ENCODE measurements at regions not wholly inside any gene's neighbourhood (a gene's known extent, or its start where the extent isn't known, plus 50 kb on each side); places are given as distances from the start of the nearest gene placed in this dataset.

GRCh38 chr14:96638041-96638855 is 136.1 kb downstream of the PAPOLA start:
- no peak for DNase-seq

DNA sequence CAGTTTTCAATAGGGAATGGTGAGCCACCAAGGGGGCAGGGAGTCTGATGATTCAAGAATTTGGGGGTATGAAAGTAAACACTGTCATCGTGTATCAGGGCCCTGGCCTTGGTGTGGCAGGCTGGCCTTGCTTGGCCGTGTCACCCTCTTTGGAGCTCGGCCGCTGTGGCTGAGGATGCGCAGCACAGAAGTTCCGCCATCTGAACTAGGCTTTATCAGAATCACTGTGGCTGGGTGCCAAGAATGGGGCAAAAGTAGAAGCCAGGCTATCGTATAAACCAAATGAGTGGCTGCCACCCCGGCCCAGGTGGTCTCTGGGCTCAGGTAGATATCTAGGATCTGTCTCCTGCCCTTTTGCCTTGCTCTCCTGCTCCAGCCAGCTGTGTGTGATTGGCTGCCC is 137.4 kb downstream of the PAPOLA start:
- no peak for DNase-seq

- no peak for DNase-seq
Observed at GRCh38 chr14:96648506-96649326, 146.5 kb downstream of the PAPOLA start.

DNA sequence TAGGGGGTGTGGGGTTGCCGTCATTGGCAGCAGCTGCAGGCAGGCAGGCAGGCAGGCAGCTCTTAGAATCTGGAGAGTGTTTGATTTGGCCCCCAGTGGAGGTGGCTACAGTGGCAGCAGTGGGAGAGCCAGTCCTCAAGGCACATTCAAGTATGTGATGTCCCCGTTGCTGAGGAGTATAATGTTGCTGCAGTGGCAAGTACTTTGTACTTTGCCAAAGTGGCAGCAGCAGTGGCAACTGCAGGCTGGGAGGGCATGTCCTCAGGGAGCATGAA is 147.1 kb downstream of the PAPOLA start:
- no peak for DNase-seq

- DNase-seq = no peak
Observed at GRCh38 chr14:96653597-96653996, 143.6 kb upstream of the VRK1 start.

DNA sequence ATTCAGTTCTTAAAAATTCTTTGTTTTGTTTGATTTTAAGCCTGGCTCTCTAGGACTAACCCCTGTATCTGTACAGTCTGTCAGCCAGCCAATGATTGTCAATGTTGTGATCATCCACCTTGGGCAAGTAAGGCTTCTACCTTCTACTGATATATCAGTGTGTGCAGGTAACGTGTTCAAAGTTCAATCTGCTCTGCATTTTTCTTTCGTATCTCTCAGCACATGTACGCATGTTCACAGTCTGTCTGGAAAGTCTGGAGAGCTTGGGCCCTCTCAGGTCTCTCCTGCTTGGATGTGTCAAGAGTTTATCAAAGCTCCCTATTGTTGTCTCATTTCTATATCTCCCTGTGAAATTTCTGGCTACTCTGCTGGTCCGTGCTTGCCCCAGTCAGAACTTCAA is 138.6 kb upstream of the VRK1 start:
- DNase-seq = no peak

DNA sequence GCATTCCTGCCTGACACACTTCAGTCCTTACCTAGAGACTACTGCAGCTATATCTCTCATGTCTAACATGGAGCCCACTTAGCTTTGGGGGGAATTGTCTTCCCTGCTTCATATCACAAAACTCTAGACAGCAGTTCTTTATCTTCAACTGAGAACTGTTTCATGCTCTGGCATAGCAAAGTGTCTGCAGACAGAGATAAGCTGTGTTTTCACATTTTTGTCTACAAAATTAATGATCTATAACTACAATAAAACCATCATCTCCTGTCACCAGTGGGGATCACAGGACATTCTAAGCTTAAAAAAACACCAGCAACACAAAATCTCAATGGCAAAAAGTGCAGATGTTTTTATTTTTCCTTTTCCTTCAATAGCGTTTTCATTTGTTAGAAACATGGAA is 137.1 kb upstream of the VRK1 start:
- DNase-seq = no peak

- DNase-seq = no peak
Observed at GRCh38 chr14:96660667-96661066, 136.5 kb upstream of the VRK1 start.

DNA sequence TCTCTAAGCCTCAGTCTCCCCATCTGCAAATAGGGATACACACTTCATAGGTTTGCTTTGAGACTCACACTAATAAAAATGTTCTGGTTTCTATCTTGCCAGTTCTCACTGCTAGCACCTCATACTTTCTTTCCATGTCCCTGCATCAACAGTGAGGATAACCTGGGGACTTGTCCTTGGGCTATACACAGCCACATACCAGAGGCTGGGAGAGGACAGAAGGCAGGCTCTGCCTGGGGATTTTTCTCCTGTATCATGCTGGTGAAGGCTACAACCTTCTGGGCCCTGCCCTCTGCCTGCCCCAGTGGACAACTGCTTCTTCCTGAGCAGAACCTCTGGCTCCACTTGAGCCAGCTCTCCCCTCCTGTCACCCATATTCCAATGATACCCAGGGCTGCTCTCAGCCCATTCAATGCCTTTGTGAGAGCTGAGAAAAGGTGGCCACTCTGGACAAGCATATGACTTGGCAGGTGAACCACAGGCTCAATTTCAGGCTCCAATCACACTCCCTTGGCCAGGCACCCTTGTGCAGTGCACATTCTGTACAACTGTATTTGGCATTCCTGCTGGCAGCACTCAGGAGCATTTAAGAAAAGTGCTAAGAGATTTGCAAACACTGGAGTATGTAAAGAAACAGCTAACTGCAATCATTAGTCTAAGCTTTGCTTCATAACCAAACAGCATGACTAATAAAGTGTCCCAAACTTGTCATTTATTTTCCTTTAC is 135.8 kb upstream of the VRK1 start:
- DNase-seq = no peak

DNA sequence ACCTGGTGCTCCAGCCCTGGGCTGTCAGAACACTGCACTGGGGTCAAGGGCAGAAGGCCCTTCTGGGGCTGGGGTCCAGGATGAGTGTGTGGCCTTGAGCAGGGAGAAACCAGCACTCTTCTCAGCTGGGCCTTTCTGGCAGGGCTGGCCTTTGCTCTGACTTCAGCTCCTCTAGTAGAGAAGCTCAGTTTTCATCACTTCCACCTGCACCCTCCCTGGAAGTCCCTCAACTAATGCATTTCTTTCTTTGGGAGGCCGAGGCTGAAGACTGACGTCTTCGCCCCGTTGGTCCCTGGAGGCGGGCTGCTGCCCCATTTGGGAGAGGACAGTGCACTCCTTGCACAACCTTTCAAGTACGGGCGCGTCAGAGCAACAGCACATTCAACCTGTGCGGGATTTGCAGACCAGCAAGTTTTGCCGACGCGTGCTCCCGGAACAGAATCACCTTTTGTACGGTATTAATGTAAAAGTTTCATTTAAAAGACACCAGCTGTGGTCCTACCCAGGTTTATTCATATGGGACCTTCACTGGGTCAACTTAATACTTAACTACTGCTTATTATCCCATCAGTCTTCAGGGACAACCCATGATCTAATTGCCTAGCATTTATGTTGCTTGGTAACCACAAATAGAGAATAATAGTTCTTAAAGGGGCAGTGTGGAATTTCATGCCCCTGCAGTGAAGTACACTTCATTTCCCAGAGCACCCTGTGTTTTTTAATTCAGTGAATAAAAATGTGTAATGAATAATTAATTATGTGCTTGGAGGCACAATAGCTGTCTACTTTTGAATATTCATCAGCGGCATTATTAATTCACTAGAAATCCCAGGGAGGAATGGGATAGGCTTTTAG is 134.8 kb upstream of the VRK1 start:
- DNase-seq = peak; percentile 33

DNA sequence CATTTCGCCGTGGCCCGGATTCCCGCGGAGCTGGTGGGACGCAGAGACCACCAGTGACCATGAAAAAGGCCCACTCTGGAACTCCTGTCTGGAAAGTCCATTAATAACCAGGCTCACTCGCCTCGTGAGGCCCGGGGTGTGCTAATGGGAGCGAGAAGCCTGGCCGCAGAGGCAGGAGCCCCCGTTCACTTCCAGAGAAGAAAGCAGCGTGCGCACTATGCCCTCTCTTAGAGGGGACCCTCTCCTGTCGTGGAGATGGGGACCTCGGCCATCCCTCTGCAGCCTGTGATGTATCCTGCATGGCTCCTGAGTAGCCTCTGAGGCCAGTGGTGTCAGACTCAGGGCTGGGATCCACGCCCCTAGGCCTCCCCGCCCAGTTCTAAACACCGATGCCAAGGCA is 134.1 kb upstream of the VRK1 start:
- no peak for DNase-seq

GRCh38 chr14:96663491-96664067 is 133.6 kb upstream of the VRK1 start:
- DNase-seq = no peak

- no peak for DNase-seq
Observed at GRCh38 chr14:96666088-96666487, 131.1 kb upstream of the VRK1 start.

DNA sequence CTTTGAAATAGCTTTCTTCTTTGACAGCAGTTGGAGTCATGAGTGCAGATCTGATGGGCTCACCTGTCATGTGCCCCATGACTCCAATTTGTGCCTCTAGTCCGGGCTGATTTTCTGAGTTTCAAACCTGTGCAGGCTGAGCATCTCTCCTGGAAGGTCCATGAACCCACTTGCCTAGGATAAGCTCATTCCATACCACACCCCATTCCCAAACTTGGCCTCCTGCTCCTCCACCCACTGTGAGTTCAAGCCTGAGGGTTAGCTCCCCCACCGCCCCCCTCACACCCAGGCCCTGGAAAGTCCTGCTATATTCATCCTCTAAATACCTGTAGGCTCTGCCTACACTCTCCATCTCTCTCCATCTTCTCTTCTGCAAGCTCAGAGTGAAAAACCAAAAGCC is 126.8 kb upstream of the VRK1 start:
- no peak for DNase-seq

DNA sequence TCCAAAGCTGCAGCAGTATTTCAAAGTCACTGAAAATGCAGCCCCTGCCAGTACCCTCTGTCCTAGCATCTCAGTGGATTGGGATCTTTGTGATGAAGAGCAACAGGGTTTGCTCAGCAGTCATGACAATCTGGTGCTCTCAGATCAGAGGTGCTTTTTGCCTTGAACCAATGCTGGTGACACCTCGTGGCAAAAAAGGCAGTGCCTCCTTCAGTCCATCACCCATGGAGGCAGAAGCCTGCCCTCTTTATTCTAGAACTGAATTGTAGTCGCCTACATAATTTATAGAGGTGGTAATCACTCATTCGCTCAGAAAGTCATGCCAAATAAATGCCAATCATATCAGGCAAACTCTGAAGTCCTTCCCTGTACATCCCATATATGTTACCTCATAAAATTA is 126.0 kb upstream of the VRK1 start:
- DNase-seq = no peak

GRCh38 chr14:96673706-96674105 is 123.5 kb upstream of the VRK1 start:
- no peak for DNase-seq

DNA sequence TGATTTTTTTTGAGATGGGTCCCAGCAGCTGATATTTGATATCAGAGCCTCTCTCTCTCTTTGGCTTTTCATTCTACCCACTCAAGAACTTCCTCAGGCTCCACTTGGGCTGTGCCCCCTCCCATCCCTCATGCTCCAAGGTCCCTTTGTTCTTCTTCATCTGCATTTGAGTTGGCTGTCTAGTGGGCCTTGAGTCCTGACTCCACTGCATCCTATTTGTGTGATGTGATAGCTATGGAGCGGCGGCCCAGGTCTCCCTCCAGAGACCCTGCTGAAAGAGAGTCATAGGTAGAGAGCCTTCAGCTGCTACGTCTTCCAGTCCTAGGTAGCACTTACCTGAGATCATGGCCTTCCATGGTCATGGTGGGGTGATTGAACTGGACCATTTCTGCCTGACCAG is 123.1 kb upstream of the VRK1 start:
- no peak for DNase-seq

DNA sequence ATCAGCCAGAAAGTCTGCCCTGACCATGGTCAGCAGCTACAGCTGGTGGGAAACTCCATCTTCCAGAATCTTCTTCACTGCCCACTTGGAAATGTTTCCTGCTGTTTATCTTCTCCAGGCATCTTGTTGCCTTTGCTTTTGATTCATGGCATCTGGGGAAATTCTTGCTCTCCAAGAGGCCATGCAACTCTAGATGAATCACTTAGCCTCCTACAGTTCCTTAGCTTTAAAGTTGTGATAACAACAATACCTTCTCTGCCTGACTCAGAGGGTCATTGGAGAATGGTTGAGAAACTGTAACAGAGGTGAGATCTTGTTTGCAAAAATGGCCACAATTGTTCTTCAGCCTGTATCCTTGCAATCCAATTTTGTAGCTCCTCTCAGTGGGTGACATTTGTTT is 121.0 kb upstream of the VRK1 start:
- DNase-seq = no peak

DNA sequence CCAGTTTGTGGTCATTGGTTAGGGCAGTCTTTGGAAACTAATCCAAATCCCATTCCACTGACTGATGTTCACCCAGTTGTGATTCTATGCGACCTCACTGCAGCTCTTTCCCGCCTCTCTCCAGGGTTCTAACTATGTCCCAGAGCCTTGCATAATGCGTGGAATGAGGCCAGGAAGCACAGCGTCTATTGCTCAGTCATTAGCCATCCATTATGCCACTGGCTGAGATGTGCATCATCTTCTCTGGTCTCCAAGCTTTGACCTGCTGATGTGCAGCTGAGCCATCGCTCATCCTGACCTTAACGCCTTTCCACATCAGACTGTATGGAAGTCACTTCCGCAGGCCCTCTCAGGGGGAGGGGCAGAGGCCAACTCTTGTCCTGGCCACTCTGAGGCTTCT is 115.4 kb upstream of the VRK1 start:
- DNase-seq = no peak

- DNase-seq = no peak
Observed at GRCh38 chr14:96682401-96682800, 114.8 kb upstream of the VRK1 start.

DNA sequence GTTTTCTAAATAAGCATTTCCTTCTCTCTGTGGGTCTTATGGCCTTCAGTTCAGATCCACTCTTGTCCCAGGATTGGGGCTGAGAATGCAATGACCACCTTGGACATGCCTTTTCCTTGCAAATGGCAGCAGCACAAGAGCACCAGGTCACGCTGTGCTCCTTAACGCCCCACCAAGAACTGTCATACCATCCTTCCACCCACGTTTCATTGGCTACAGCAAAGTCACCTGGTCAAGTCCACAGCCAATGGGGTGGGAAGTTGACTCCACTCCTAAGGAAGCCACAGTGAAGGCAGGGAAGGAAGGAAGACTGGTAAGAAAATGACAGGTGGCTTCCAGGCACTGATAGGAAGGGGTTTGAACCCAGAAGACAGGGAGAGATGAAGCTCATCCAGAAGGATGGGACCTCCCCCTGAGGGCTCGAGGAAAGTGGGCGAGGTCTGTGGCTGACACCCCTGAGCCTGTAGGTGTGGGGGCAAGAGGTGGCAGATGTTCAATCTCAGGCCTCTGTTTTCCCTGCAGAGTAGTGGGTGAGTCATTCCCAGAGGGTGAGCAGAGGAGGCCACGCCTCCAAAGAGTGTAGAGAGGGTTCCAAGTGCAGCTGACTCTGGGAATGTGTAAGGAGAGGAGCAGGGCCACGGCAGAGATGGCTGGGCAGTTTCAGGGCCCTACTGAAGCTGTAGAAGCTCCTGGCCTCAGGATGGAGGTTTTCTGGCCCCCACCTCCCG is 113.5 kb upstream of the VRK1 start:
- DNase-seq = no peak
